GM12878 (cell line): ENCODE measurements at regions not wholly inside any gene's neighbourhood (a gene's known extent, or its start where the extent isn't known, plus 50 kb on each side); places are given as distances from the start of the nearest gene placed in this dataset.

Experiments used
- ATAC-seq: fragments of 200-7000 bp; cut with Tn5 transposase; 3 replicates; pipeline ENCODE4 v1.9.1; 2020; ENCODE audit warnings: mild to moderate bottlenecking, moderate library complexity
- BruUV-seq: library from RNA; stranded (reverse); fragments of 400-500 nt; replicated peaks from 2 replicates; lab custom pipeline; 2021; lab: Mats Ljungman, UMichigan
- CTCF ChIA-PET: fragments of 300-600 bp; sonication (Branson Sonifier 250); formaldehyde crosslinking; extraction: SDS; loops from one replicate; lab custom pipeline; 2021; ENCODE audit warnings: inconsistent platforms; lab: Yijun Ruan, JAX
- POLR2A ChIA-PET: fragments of 350-600 bp; formaldehyde crosslinking; extraction: SDS; loops from one replicate; lab custom pipeline; 2021; ENCODE audit warnings: inconsistent platforms; lab: Charles Lee
- RAD21 ChIA-PET: fragments of 300-600 bp; sonication (Branson Sonifier 250); formaldehyde crosslinking; loops from one replicate; lab custom pipeline; 2023; ENCODE audit warnings: antibody characterized with exemption; ENCODE audit not compliant: unreplicated experiment; lab: Charles Lee
- SMC1A ChIA-PET: fragments of 300-600 bp; sonication (Branson Sonifier 250); formaldehyde crosslinking; loops from one replicate; lab custom pipeline; 2023; ENCODE audit not compliant: unreplicated experiment, uncharacterized antibody; lab: Charles Lee
- DNase-seq: peaks from one replicate; pipeline ENCODE4 v3.0.0-alpha.2; 2011; ENCODE audit warnings: low read depth, low spot score
- FAIRE-seq: peaks from 3 replicates; lab custom pipeline; 2011; peaks lifted over from hg19 to GRCh38; lab: Jason Lieb, UNC
- H2AFZ ChIP-seq: 2 replicates; pipeline ENCODE4 v1.6.0; 2011; ENCODE audit warnings: low read depth, low read length, control low read depth; ENCODE audit not compliant: control insufficient read depth
- H3K27ac ChIP-seq: 2 replicates; pipeline ENCODE4 v1.5.1; 2011; ENCODE audit warnings: control low read depth; ENCODE audit not compliant: control insufficient read depth, insufficient read depth
- H3K27me3 ChIP-seq, 2 experiments: replicated peaks in 1 of 2; 2 replicates each; pipeline versions ENCODE4 v1.6.0 to v1.6.1; 2011; ENCODE audit warnings: low read length in 1 of 2; ENCODE audit not compliant: control insufficient read depth in 2 of 2, insufficient read depth in 2 of 2
- H3K36me3 ChIP-seq, 2 experiments: 2 replicates each; pipeline ENCODE4 v1.5.1; 2011; ENCODE audit warnings: low read length in 1 of 2; ENCODE audit not compliant: control insufficient read depth in 2 of 2, insufficient read depth in 2 of 2
- H3K4me1 ChIP-seq: 2 replicates; pipeline ENCODE4 v1.6.1; 2011; ENCODE audit warnings: mild to moderate bottlenecking, low read length, moderate library complexity, mixed read lengths; ENCODE audit not compliant: control insufficient read depth, insufficient read depth
- H3K4me2 ChIP-seq: 2 replicates; pipeline ENCODE4 v1.6.0; 2011; ENCODE audit warnings: control low read depth; ENCODE audit not compliant: control insufficient read depth, insufficient read depth
- H3K4me3 ChIP-seq: fragments of 200-600 bp; sonication (generic); 2 replicates; pipeline ENCODE4 v1.5.1; 2016
- H3K79me2 ChIP-seq: 2 replicates; pipeline ENCODE4 v1.6.0; 2011; ENCODE audit warnings: low read length; ENCODE audit not compliant: control insufficient read depth, insufficient read depth
- H3K9ac ChIP-seq: 2 replicates; pipeline ENCODE4 v1.8.0; 2011; ENCODE audit warnings: low read length, control low read depth, mixed read lengths; ENCODE audit not compliant: control insufficient read depth, insufficient read depth
- H3K9me3 ChIP-seq: replicated peaks from 3 replicates; pipeline ENCODE4 v1.5.1; 2011; ENCODE audit warnings: mild to moderate bottlenecking, low read length; ENCODE audit not compliant: control insufficient read depth, insufficient read depth
- H4K20me1 ChIP-seq: 2 replicates; pipeline ENCODE4 v1.6.0; 2011; ENCODE audit not compliant: control insufficient read depth, insufficient read depth
- BRCA1 ChIP-seq: IDR thresholded peaks from 2 replicates; pipeline ENCODE4 v1.6.1; 2011; ENCODE audit warnings: low read depth, low read length, improper control_type of control experiment
- CHD1 ChIP-seq: IDR thresholded peaks from 2 replicates; pipeline ENCODE4 v1.6.1; 2012; ENCODE audit warnings: low read depth, low read length, improper control_type of control experiment
- DPF2 ChIP-seq: fragments of 450-650 bp; IDR thresholded peaks from 2 replicates; pipeline ENCODE4 v1.6.1; 2017; ENCODE audit warnings: mild to moderate bottlenecking
- HDAC2 ChIP-seq: fragments of 200-600 bp; sonication (generic); IDR thresholded peaks from 2 replicates; pipeline ENCODE4 v1.6.1; 2017
- MTA2 ChIP-seq: fragments of 450-650 bp; IDR thresholded peaks from 2 replicates; pipeline ENCODE4 v1.6.1; 2016; ENCODE audit warnings: low read depth, mild to moderate bottlenecking, moderate library complexity
- SMAD1 ChIP-seq: fragments of 450-650 bp; IDR thresholded peaks from 2 replicates; pipeline ENCODE4 v1.6.1; 2018; ENCODE audit warnings: mild to moderate bottlenecking, low read depth; ENCODE audit not compliant: partially characterized antibody
- ZNF384 ChIP-seq: IDR thresholded peaks from 2 replicates; pipeline ENCODE4 v1.6.1; 2012; ENCODE audit warnings: low read depth, mild to moderate bottlenecking, low read length, improper control_type of control experiment, borderline replicate concordance
- WGBS: methylation state at CpG from one replicate; pipeline ENCODE4 v1.1.6; 2016; ENCODE audit warnings: low lambda C conversion rate; ENCODE audit not compliant: insufficient replicate concordance, insufficient coverage; ENCODE audit errors: missing lambda C conversion rate; 5-methylcytosine and 5-hydroxymethylcytosine counted together
- in situ Hi-C: fragments of 300-500 bp; cut with MboI; formaldehyde crosslinking; loops from 9 replicates; pipeline ENCODE4 v1.14.3; 2018; ENCODE audit warnings: mixed read lengths
- intact Hi-C: fragments of 100-400 bp; cut with micrococcal nuclease; formaldehyde crosslinking; loops from one replicate; pipeline ENCODE4 v1.14.2; 2022; ENCODE audit not compliant: unreplicated experiment
- TF ChIP-seq, protein P1 (sequence below): fragments of 450-650 bp; IDR thresholded peaks from 2 replicates; pipeline ENCODE4 v1.6.1; 2018; ENCODE audit warnings: borderline replicate concordance, mild to moderate bottlenecking; ENCODE audit not compliant: partially characterized antibody
- TF ChIP-seq, protein P2 (sequence below): fragments of 450-650 bp; IDR thresholded peaks from 2 replicates; pipeline ENCODE4 v1.6.1; 2016; ENCODE audit warnings: mild to moderate bottlenecking
- TF ChIP-seq, protein P3 (sequence below): IDR thresholded peaks from 2 replicates; pipeline ENCODE4 v1.6.1; 2011; ENCODE audit warnings: borderline replicate concordance, low read depth, mild to moderate bottlenecking, moderate library complexity, low read length; ENCODE audit not compliant: insufficient read depth, poor library complexity, severe bottlenecking

DNA sequence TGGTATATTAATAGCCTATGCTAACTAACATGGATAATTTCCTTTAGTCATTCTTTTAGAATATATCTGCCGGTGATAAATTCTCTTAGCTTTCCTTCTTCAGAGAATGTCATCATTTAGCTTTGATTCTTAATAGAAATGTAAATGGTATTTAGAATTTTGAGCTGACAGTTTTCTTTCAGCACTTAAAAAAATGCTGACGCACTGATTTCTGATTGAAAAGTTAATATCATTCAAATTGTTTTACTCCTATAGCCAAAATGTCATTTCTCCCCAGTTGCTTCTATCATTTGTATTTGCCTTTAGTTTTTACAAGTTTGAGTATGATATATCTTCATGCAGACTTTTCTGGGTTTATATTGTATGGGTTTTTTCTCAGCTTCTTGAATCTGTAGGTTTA, 668.0 kb downstream of the LTN1 start:
- Histone ChIP-seq H3K27ac (no peak overlapping the region), H3K9me3 (no peaks in the 10 kb centered on the region), H3K9ac (no peak overlapping the region), H2AFZ (no peak overlapping the region), H3K4me2 (no peak overlapping the region), H3K4me3 (no peak overlapping the region)
- DNase-seq, result no peak
- POLR2A ChIA-PET, result no interaction called here
- intact Hi-C loops, result no loop called here
- ATAC-seq, result no peak
- FAIRE-seq, result no peak
- WGBS, result 47% methylated on average over 2 of the region's 2 CpGs
- SMC1A ChIA-PET, result no interaction called here
- in situ Hi-C loops, result no loop called here
- no peak for TF ChIP-seq HDAC2
- no peak for TF ChIP-seq MTA2
- TF ChIP-seq, protein P1, sequence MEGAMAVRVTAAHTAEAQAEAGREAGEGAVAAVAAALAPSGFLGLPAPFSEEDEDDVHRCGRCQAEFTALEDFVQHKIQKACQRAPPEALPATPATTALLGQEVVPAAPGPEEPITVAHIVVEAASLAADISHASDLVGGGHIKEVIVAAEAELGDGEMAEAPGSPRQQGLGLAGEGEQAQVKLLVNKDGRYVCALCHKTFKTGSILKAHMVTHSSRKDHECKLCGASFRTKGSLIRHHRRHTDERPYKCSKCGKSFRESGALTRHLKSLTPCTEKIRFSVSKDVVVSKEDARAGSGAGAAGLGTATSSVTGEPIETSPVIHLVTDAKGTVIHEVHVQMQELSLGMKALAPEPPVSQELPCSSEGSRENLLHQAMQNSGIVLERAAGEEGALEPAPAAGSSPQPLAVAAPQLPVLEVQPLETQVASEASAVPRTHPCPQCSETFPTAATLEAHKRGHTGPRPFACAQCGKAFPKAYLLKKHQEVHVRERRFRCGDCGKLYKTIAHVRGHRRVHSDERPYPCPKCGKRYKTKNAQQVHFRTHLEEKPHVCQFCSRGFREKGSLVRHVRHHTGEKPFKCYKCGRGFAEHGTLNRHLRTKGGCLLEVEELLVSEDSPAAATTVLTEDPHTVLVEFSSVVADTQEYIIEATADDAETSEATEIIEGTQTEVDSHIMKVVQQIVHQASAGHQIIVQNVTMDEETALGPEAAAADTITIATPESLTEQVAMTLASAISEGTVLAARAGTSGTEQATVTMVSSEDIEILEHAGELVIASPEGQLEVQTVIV, result no peak
- TF ChIP-seq, protein P2, sequence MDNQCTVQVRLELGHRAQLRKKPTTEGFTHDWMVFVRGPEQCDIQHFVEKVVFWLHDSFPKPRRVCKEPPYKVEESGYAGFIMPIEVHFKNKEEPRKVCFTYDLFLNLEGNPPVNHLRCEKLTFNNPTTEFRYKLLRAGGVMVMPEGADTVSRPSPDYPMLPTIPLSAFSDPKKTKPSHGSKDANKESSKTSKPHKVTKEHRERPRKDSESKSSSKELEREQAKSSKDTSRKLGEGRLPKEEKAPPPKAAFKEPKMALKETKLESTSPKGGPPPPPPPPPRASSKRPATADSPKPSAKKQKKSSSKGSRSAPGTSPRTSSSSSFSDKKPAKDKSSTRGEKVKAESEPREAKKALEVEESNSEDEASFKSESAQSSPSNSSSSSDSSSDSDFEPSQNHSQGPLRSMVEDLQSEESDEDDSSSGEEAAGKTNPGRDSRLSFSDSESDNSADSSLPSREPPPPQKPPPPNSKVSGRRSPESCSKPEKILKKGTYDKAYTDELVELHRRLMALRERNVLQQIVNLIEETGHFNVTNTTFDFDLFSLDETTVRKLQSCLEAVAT, result no peak
- no peak for TF ChIP-seq SMAD1
- no peak for TF ChIP-seq BRCA1
- TF ChIP-seq CHD1, result no peak
- TF ChIP-seq, protein P3, sequence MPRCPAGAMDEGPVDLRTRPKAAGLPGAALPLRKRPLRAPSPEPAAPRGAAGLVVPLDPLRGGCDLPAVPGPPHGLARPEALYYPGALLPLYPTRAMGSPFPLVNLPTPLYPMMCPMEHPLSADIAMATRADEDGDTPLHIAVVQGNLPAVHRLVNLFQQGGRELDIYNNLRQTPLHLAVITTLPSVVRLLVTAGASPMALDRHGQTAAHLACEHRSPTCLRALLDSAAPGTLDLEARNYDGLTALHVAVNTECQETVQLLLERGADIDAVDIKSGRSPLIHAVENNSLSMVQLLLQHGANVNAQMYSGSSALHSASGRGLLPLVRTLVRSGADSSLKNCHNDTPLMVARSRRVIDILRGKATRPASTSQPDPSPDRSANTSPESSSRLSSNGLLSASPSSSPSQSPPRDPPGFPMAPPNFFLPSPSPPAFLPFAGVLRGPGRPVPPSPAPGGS, result no peak
- TF ChIP-seq DPF2, result no peak
- TF ChIP-seq ZNF384, result no peak
- TF ChIP-seq, all 136 proteins: peak for 0
- no TSS peak for BruUV-seq
- Histone ChIP-seq H3K79me2 (no peaks in the 10 kb centered on the region), H4K20me1 (no peaks in the 10 kb centered on the region), H3K36me3 (no peaks in the 10 kb centered on the region), H3K27me3 (no peaks in the 10 kb centered on the region), H3K4me1 (no peaks in the 10 kb centered on the region)
- ChIA-PET RAD21 (no interaction called here), CTCF (no interaction called here)
